Omental fat pad (tissue), 3 donors: ENCODE measurements at regions not wholly inside any gene's neighbourhood (a gene's known extent, or its start where the extent isn't known, plus 50 kb on each side); places are given as distances from the start of the nearest gene placed in this dataset.

Experiments used
- ATAC-seq: fragments of 150-250 bp; one replicate; pipeline ENCODE4 v1.9.1; 2016; ENCODE audit warnings: mild to moderate bottlenecking, moderate library complexity; ENCODE audit not compliant: low FRiP score
- DNase-seq: peaks from one replicate; pipeline ENCODE4 v3.0.0-alpha.2; 2019; ENCODE audit warnings: low spot score
- TF ChIP-seq, protein P1 (sequence below), 3 donors: fragments of 450-650 bp; IDR thresholded peaks; one replicate each; pipeline ENCODE4 v1.5.1; 2016 to 2017; ENCODE audit warnings: antibody characterized with exemption in 3 of 3, mild to moderate bottlenecking in 3 of 3, moderate library complexity in 2 of 3

DNA sequence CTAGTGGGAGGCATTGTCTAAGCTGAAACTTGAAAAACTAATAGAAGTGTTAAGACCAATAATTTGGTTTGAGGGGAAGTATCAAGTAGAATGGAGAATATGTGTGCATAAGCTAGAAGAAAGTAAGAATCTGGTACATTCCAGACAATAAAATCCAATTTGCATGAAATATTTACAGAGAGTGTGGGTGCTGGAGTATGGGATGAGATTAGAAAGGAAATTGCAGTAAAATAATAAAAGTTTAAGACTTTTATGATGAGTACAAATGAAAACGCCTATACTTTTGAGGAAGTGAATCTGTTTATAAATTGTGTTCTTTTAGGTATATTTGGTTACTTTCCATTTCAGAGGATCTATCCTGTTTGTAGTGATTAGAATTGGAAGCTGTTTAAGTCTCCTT is 165.4 kb upstream of the TNC start:
- ATAC-seq (no peak), DNase-seq (no peak)
- TF ChIP-seq, protein P1, sequence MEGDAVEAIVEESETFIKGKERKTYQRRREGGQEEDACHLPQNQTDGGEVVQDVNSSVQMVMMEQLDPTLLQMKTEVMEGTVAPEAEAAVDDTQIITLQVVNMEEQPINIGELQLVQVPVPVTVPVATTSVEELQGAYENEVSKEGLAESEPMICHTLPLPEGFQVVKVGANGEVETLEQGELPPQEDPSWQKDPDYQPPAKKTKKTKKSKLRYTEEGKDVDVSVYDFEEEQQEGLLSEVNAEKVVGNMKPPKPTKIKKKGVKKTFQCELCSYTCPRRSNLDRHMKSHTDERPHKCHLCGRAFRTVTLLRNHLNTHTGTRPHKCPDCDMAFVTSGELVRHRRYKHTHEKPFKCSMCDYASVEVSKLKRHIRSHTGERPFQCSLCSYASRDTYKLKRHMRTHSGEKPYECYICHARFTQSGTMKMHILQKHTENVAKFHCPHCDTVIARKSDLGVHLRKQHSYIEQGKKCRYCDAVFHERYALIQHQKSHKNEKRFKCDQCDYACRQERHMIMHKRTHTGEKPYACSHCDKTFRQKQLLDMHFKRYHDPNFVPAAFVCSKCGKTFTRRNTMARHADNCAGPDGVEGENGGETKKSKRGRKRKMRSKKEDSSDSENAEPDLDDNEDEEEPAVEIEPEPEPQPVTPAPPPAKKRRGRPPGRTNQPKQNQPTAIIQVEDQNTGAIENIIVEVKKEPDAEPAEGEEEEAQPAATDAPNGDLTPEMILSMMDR (IDR thresholded peaks at IDR 0.05) = no peak

DNA sequence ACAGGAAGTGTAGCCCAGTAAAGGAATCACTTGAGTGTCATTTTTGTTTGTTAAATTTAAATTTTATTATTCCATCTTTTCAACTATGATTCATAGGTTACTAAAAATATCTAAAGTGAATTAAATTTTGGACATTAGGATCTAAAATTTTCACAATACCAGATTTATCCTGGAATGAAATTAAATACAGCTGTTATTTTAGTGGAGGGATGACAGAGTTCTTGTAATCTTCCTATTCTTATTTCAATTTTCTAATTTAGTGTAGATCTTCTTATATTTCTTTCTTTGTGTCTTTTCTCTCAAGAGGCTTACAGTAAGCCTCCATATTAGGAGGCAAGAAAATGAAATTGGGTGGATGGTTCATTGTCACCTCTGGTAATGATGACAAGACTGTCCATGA is 167.9 kb upstream of the TNC start:
- TF ChIP-seq, protein P1 (IDR thresholded peaks at IDR 0.05) = no peak
- DNase-seq (no peak), ATAC-seq (no peak)

DNA sequence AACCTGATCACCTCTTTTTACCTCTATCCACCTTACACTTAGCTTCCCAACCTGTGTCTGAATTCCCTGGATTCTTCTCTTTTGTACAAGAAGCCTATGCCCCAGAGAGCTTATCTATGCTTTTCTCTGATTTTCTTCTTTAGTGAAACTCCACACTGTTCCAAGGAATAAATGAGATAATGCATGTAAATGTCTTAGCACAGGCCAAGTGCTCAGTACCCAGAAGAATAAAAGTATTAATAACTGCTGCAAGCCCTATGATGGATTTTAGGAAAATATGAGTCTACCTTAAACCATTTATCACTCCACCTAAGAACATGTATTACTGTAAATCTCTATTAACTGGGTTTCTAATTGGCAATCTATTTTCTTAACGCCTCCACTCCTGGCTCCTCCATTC is 168.5 kb upstream of the TNC start:
- no peak for ATAC-seq
- TF ChIP-seq, protein P1 (IDR thresholded peaks at IDR 0.05) = no peak
- DNase-seq = no peak

DNA sequence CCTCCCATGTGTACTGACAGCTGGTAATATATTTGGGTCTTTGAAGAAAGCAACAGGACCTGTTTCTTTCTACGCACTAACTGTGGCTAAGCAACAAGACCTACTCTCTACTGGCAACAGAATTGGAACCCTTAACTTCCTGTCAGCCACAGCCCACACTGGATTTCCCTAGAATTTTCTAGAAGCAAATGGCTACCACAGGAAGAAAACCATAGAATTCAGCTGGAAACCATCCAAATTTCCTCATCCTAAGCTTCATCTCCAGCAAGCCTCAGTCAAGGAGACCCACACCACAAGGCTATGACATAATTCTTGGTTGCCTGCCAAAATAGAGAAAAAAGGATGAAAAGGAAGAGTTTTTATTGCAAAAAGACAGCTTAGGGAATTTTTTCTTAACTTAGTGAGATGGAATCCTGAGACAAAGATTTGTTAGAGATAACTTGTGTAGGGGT is 171.8 kb upstream of the TNC start:
- TF ChIP-seq, protein P1 (IDR thresholded peaks at IDR 0.05) = no peak
- ATAC-seq (no peak), DNase-seq (no peak)

DNA sequence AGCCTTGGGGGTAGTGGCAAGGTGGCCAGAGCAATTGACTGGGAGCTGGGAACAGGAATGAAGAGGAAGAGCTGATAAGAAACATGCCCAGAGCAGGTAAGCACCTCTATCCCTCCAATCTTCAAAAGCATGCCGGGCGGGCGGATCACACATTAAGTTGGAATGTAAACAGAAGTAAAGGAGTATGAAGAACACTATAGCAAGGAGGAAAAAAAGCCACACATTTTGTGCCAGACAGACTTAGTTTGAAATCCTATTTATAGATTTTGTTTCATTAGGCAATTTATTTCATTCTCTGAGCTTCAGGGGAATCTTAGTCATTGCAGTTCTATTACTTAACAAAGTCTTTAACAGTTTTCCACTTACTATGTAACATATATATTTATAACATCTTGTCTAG is 173.9 kb upstream of the TNC start:
- TF ChIP-seq, protein P1 (IDR thresholded peaks at IDR 0.05) = no peak
- DNase-seq = no peak
- no peak for ATAC-seq

DNA sequence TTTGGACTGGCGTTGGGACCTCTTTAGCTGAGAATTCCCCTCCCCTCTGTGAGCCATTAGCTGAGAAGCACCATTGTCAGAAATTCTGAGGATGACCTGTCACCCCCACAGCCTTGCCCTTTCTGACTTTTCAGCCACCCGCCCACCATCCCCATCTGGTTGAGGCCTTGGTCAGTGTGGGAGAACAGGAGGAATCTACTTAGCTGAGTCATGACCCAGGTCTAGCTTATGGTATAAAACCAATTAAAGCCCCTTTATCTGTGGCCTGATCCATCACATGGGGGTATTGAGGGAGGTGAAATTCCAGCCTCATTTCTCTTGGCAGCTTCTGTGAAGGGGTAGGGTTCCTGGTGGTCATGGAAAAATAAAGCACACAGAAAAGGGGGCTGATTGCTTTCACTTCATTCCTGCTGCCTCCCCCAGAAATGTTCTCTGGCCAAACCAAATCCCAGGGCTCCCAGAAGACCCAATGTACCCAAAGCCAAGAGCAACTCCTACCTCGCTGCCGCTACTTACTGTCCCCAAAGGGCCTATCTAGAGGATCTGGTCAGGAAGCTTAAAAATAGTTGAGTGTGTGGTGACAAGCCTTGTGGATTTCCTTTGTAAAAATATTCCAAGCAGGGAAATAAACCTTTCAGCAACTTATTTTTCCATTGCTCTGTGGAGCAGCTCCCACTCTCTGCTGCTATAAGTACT is 174.8 kb upstream of the TNC start:
- ATAC-seq = no peak
- no peak for DNase-seq
- TF ChIP-seq, protein P1 (IDR thresholded peaks at IDR 0.05) = no peak

DNA sequence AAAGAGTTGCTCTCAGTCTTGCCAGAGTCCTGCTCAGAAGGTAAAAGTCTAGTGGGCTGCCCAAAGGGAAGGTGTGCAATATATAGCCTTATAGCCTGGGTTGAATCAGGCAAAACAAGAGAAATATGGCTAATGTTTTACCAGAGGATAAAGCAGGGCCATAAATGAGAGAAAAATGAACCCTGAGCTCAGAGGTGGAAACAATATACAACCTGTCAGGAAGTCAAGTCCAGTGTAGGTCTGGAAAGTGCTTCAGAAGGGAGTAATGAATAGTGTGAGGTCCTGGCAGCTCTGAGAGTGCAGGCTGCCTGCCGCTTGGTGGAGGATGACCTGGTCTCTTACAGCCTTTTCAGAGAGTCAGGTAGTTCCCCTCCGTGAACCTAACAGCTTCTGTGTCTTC is 177.8 kb upstream of the TNC start:
- ATAC-seq (peak; percentile 37), DNase-seq (no peak)
- TF ChIP-seq, protein P1 (IDR thresholded peaks at IDR 0.05) = no peak
